Stomach (tissue), 4 donors: ENCODE measurements at regions not wholly inside any gene's neighbourhood (a gene's known extent, or its start where the extent isn't known, plus 50 kb on each side); places are given as distances from the start of the nearest gene placed in this dataset.

Experiments used
- EP300 ChIP-seq: sonication (generic); formaldehyde crosslinking; IDR thresholded peaks from one replicate; pipeline ENCODE4 v1.6.1; 2017; ENCODE audit warnings: antibody characterized with exemption
- POLR2A ChIP-seq, 4 donors: fragments of 450-650 bp; IDR thresholded peaks; one replicate each; pipeline ENCODE4 v1.6.1; 2016; ENCODE audit warnings: antibody characterized with exemption in 4 of 4, control low read depth in 2 of 4, mild to moderate bottlenecking in 1 of 4, moderate library complexity in 1 of 4
- POLR2AphosphoS5 ChIP-seq, 3 donors: sonication (generic); formaldehyde crosslinking; IDR thresholded peaks; one replicate each; pipeline ENCODE4 v1.6.1; 2016; ENCODE audit warnings: antibody characterized with exemption in 3 of 3
- TF ChIP-seq, protein P1 (sequence below), 7 experiments: fragments of 450-650 bp in 4 of 7; fragments of 200-600 bp in 3 of 7; sonication (generic) in 3 of 7; IDR thresholded peaks; one replicate each; pipeline ENCODE4 v1.5.1; 2016 to 2019; ENCODE audit warnings: antibody characterized with exemption in 7 of 7, control low read depth in 2 of 7, mild to moderate bottlenecking in 1 of 7

DNA sequence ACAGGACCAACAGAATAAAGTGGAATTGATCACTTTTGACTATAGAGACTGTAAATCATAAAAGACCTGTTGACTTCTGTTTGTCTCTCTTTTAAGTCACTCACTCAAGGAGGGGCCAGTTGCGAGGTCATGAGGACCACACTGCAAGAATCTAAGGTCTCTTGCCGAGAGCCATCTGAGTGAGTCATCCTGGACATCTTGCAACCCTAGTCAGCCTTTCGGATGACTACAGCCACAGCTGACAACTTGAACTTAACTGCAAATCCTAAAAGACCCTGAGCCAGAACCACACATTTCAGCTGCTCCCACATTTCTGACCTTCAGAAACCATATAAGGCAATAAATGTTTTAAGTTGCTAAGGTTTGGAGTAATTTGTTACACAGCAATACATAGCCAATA lies 129.7 kb upstream of the RAD23B start:
- TF ChIP-seq POLR2AphosphoS5 (IDR thresholded peaks at IDR 0.05) (no peak), POLR2A (IDR thresholded peaks at IDR 0.05) (no peak), EP300 (no peak)
- TF ChIP-seq, protein P1, sequence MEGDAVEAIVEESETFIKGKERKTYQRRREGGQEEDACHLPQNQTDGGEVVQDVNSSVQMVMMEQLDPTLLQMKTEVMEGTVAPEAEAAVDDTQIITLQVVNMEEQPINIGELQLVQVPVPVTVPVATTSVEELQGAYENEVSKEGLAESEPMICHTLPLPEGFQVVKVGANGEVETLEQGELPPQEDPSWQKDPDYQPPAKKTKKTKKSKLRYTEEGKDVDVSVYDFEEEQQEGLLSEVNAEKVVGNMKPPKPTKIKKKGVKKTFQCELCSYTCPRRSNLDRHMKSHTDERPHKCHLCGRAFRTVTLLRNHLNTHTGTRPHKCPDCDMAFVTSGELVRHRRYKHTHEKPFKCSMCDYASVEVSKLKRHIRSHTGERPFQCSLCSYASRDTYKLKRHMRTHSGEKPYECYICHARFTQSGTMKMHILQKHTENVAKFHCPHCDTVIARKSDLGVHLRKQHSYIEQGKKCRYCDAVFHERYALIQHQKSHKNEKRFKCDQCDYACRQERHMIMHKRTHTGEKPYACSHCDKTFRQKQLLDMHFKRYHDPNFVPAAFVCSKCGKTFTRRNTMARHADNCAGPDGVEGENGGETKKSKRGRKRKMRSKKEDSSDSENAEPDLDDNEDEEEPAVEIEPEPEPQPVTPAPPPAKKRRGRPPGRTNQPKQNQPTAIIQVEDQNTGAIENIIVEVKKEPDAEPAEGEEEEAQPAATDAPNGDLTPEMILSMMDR (IDR thresholded peaks at IDR 0.05) = no peak
